GM03348 (cell line): ENCODE measurements at regions not wholly inside any gene's neighbourhood (a gene's known extent, or its start where the extent isn't known, plus 50 kb on each side); places are given as distances from the start of the nearest gene placed in this dataset.
"Not testable (repeated sequence)": the region's sequence is repeated elsewhere in the genome, so short reads cannot be mapped to it uniquely, and the experiment has no call there.

Experiments used
- DNase-seq: peaks from one replicate; pipeline ENCODE4 v3.0.0; 2012; ENCODE audit warnings: low spot score

- no peak for DNase-seq
Observed at GRCh38 chr4:184280591-184281071, 63.0 kb upstream of the ENPP6 start.

- DNase-seq, result no peak
Observed at GRCh38 chr4:184280137-184280536, 62.5 kb upstream of the ENPP6 start.

- DNase-seq, result no peak
Observed at GRCh38 chr4:184279496-184280061, 61.9 kb upstream of the ENPP6 start.

- not testable (repeated sequence) for DNase-seq
Observed at GRCh38 chr4:184277769-184278168, 60.1 kb upstream of the ENPP6 start.

GRCh38 chr4:184277010-184277409 lies 59.3 kb upstream of the ENPP6 start:
- DNase-seq, result not testable (repeated sequence)

GRCh38 chr4:184276346-184276745 lies 58.7 kb upstream of the ENPP6 start:
- not testable (repeated sequence) for DNase-seq

- DNase-seq, result no peak
Observed at GRCh38 chr4:184275766-184276165, 58.1 kb upstream of the ENPP6 start.

- DNase-seq, result peak; percentile 47
Observed at GRCh38 chr4:184274286-184274951, 56.7 kb upstream of the ENPP6 start.

GRCh38 chr4:184273166-184274147 lies 55.8 kb upstream of the ENPP6 start:
- no peak for DNase-seq

GRCh38 chr4:184270808-184271413 lies 53.2 kb upstream of the ENPP6 start:
- DNase-seq, result no peak

GRCh38 chr4:184269879-184270430 lies 52.3 kb upstream of the ENPP6 start:
- no peak for DNase-seq

- no peak for DNase-seq
Observed at GRCh38 chr4:184268584-184269160, 51.0 kb upstream of the ENPP6 start.

GRCh38 chr4:184267673-184268583 lies 50.3 kb upstream of the ENPP6 start:
- DNase-seq, result peak; percentile 80
